Suprapubic skin (tissue), 4 donors: ENCODE measurements at regions not wholly inside any gene's neighbourhood (a gene's known extent, or its start where the extent isn't known, plus 50 kb on each side); places are given as distances from the start of the nearest gene placed in this dataset.
A peak's percentile ranks its signal among the peaks of the same experiment; 100 is the strongest.

Experiments used
- DNase-seq, 2 donors: peaks; one replicate each; pipeline ENCODE4 v3.0.0-alpha.2; 2019; ENCODE audit warnings: low spot score in 2 of 2
- H3K27ac ChIP-seq: fragments of 200-600 bp; sonication (generic); one replicate; pipeline ENCODE4 v1.5.1; 2019
- H3K27me3 ChIP-seq: fragments of 200-600 bp; sonication (generic); one replicate; pipeline ENCODE4 v1.5.1; 2019
- H3K36me3 ChIP-seq: fragments of 200-600 bp; sonication (generic); one replicate; pipeline ENCODE4 v1.5.1; 2019
- H3K4me1 ChIP-seq: fragments of 200-600 bp; sonication (generic); one replicate; pipeline ENCODE4 v1.5.1; 2019
- H3K4me3 ChIP-seq: fragments of 200-600 bp; sonication (generic); one replicate; pipeline ENCODE4 v1.5.1; 2019; ENCODE audit warnings: mild to moderate bottlenecking
- H3K9me3 ChIP-seq: fragments of 200-600 bp; sonication (generic); one replicate; pipeline ENCODE4 v1.5.1; 2019
- CTCF ChIP-seq, 2 donors: fragments of 200-600 bp in 1 of 2; fragments of 450-650 bp in 1 of 2; sonication (generic) in 1 of 2; IDR thresholded peaks; one replicate each; pipeline ENCODE4 v1.5.1; 2016 to 2019; ENCODE audit warnings: antibody characterized with exemption in 2 of 2, mild to moderate bottlenecking in 1 of 2, moderate library complexity in 1 of 2
- EP300 ChIP-seq: sonication (generic); formaldehyde crosslinking; IDR thresholded peaks from one replicate; pipeline ENCODE4 v1.6.1; 2017; ENCODE audit warnings: antibody characterized with exemption
- POLR2A ChIP-seq, 2 donors: fragments of 450-650 bp; IDR thresholded peaks; one replicate each; pipeline ENCODE4 v1.6.1; 2017; ENCODE audit warnings: antibody characterized with exemption in 2 of 2, mild to moderate bottlenecking in 2 of 2, moderate library complexity in 2 of 2
- POLR2AphosphoS5 ChIP-seq, 3 donors: sonication (generic); formaldehyde crosslinking; IDR thresholded peaks; one replicate each; pipeline ENCODE4 v1.6.1; 2017; ENCODE audit warnings: antibody characterized with exemption in 3 of 3
- WGBS: methylation state at CpG from one replicate; pipeline ENCODE4 v1.1.5; 2018; 5-methylcytosine and 5-hydroxymethylcytosine counted together

GRCh38 chr1:93815366-93816110, 63.5 kb downstream of the DNTTIP2 start:
- peaks cover 28% of the 10 kb centered on the region for H3K4me1 ChIP-seq
- no peaks in the 10 kb centered on the region for H3K27me3 ChIP-seq
- TF ChIP-seq POLR2A (IDR thresholded peaks at IDR 0.05) (no peak), EP300 (no peak), POLR2AphosphoS5 (IDR thresholded peaks at IDR 0.05) (no peak), CTCF (IDR thresholded peaks at IDR 0.05) (no peak)
- DNase-seq = no peak
- no peak overlapping the region for H3K27ac ChIP-seq
- 80% methylated on average over 8 of the region's 8 CpGs for WGBS
- H3K9me3 ChIP-seq = no peaks in the 10 kb centered on the region
- no peaks in the 10 kb centered on the region for H3K36me3 ChIP-seq
- H3K4me3 ChIP-seq = no peak overlapping the region

DNA sequence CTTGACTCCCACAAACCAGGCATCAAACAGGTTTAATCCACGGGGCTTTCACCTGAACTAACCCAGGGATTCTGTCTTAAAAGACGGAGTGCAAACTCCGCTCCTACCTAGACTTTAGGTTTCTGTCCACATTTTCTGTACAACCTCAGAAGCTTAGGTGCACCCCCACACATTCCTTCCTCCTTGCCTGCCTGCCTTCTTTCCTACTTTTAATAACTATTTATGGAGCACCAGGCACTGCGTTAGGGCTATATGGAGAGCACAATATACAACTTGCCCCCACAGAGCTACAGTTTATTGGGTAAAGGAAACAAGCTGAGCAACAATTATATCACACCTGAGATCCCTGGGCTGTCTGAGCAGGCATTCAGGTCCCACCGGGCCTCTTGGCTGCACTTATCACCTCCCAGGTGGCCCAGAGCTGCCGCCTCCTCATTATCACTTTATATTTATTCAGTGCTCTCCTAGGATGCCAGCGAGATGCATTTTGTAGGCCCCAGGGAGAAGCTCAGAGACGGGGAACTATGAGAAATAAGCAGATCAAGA, 64.1 kb downstream of the DNTTIP2 start:
- H3K4me1 ChIP-seq = peaks cover 28% of the 10 kb centered on the region
- DNase-seq = no peak
- WGBS = 76% methylated on average over 8 of the region's 8 CpGs
- no peaks in the 10 kb centered on the region for H3K9me3 ChIP-seq
- H3K4me3 ChIP-seq = no peak overlapping the region
- H3K36me3 ChIP-seq = no peaks in the 10 kb centered on the region
- no peaks in the 10 kb centered on the region for H3K27me3 ChIP-seq
- H3K27ac ChIP-seq = no peak overlapping the region
- TF ChIP-seq POLR2AphosphoS5 (IDR thresholded peaks at IDR 0.05) (no peak), EP300 (no peak), CTCF (IDR thresholded peaks at IDR 0.05) (no peak), POLR2A (IDR thresholded peaks at IDR 0.05) (no peak)

GRCh38 chr1:93814059-93814794, 64.8 kb downstream of the DNTTIP2 start:
- TF ChIP-seq CTCF (IDR thresholded peaks at IDR 0.05) (peak; percentile 85 to 86), POLR2AphosphoS5 (IDR thresholded peaks at IDR 0.05) (peak in 1 of 3 donors; percentile 64), POLR2A (IDR thresholded peaks at IDR 0.05) (no peak)
- no peaks in the 10 kb centered on the region for H3K36me3 ChIP-seq
- H3K27ac ChIP-seq = no peak overlapping the region
- H3K27me3 ChIP-seq = no peaks in the 10 kb centered on the region
- H3K9me3 ChIP-seq = no peaks in the 10 kb centered on the region
- no peak overlapping the region for H3K4me3 ChIP-seq
- no peak for DNase-seq
- 81% methylated on average over 7 of the region's 7 CpGs for WGBS
- H3K4me1 ChIP-seq = peaks cover 28% of the 10 kb centered on the region

- Histone ChIP-seq H3K27me3 (no peaks in the 10 kb centered on the region), H3K36me3 (no peaks in the 10 kb centered on the region), H3K4me1 (peaks cover 28% of the 10 kb centered on the region), H3K27ac (no peak overlapping the region), H3K9me3 (no peaks in the 10 kb centered on the region), H3K4me3 (no peak overlapping the region)
- no peak for TF ChIP-seq POLR2AphosphoS5 (IDR thresholded peaks at IDR 0.05)
- TF ChIP-seq POLR2A (IDR thresholded peaks at IDR 0.05) = no peak
- TF ChIP-seq EP300 = no peak
- TF ChIP-seq CTCF (IDR thresholded peaks at IDR 0.05) = no peak
- no peak for DNase-seq
- 78% methylated on average over 2 of the region's 2 CpGs for WGBS
These were observed 65.9 kb downstream of the DNTTIP2 start for GRCh38 chr1:93813076-93813475.
